Right atrium auricular region (tissue), 2 donors: ENCODE measurements at regions not wholly inside any gene's neighbourhood (a gene's known extent, or its start where the extent isn't known, plus 50 kb on each side); places are given as distances from the start of the nearest gene placed in this dataset.

Experiments used
- DNase-seq: peaks from one replicate; pipeline ENCODE4 v3.0.0-alpha.2; 2019; ENCODE audit warnings: low spot score
- H3K27ac ChIP-seq, 2 donors: fragments of 200-600 bp; sonication (generic); 1 replicate in 1 of 2; 2 replicates in 1 of 2; pipeline ENCODE4 v1.5.1; 2016 to 2019
- H3K27me3 ChIP-seq, 2 donors: fragments of 200-600 bp; sonication (generic); one replicate each; pipeline versions ENCODE4 v1.5.1 to v1.6.0; 2017 to 2019
- H3K36me3 ChIP-seq: fragments of 200-600 bp; sonication (generic); one replicate; pipeline ENCODE4 v1.5.1; 2016
- H3K4me1 ChIP-seq, 2 donors: fragments of 200-600 bp; sonication (generic); one replicate each; pipeline versions ENCODE4 v1.5.1 to v1.6.0; 2017 to 2019
- H3K4me3 ChIP-seq, 2 donors: fragments of 200-600 bp; sonication (generic); 1 replicate in 1 of 2; 2 replicates in 1 of 2; pipeline ENCODE4 v1.5.1; 2017 to 2019; ENCODE audit warnings: mild to moderate bottlenecking in 1 of 2, moderate library complexity in 1 of 2
- H3K9me3 ChIP-seq, 2 donors: fragments of 200-600 bp; sonication (generic); one replicate each; pipeline ENCODE4 v1.5.1; 2019
- CTCF ChIP-seq, 2 donors: fragments of 200-600 bp; sonication (generic); IDR thresholded peaks; one replicate each; pipeline ENCODE4 v1.5.1; 2019; ENCODE audit warnings: antibody characterized with exemption in 2 of 2

GRCh38 chr9:89902450-89903140 is 297.8 kb downstream of the GADD45G start:
- DNase-seq, result no peak

GRCh38 chr9:89903141-89903475 is 298.3 kb downstream of the GADD45G start:
- DNase-seq, result no peak
- Histone ChIP-seq H3K9me3 (no peaks in the 10 kb centered on the region), H3K27ac (no peak overlapping the region), H3K4me1 (no peaks in the 10 kb centered on the region), H3K27me3 (no peaks in the 10 kb centered on the region), H3K4me3 (no peak overlapping the region), H3K36me3 (no peaks in the 10 kb centered on the region)
- no peak for TF ChIP-seq CTCF (IDR thresholded peaks at IDR 0.05)

More at GRCh38 chr9:89902450-89903140, 297.8 kb downstream of the GADD45G start:
- TF ChIP-seq CTCF (IDR thresholded peaks at IDR 0.05), result no peak
- Histone ChIP-seq H3K36me3 (no peaks in the 10 kb centered on the region), H3K27ac (no peak overlapping the region), H3K4me1 (no peaks in the 10 kb centered on the region), H3K27me3 (no peaks in the 10 kb centered on the region), H3K4me3 (no peak overlapping the region), H3K9me3 (no peaks in the 10 kb centered on the region)

- peak; percentile 28 for DNase-seq
- no peaks in the 10 kb centered on the region for H3K27me3 ChIP-seq
- no peak for TF ChIP-seq CTCF (IDR thresholded peaks at IDR 0.05)
- no peaks in the 10 kb centered on the region for H3K36me3 ChIP-seq
- H3K9me3 ChIP-seq, result no peaks in the 10 kb centered on the region
- H3K4me1 ChIP-seq, result no peaks in the 10 kb centered on the region
- no peak overlapping the region for H3K27ac ChIP-seq
- no peak overlapping the region for H3K4me3 ChIP-seq
Observed at GRCh38 chr9:89905606-89906338, 301.0 kb downstream of the GADD45G start.

GRCh38 chr9:89911721-89912604 is 307.2 kb downstream of the GADD45G start:
- Histone ChIP-seq H3K4me1 (no peaks in the 10 kb centered on the region), H3K4me3 (no peak overlapping the region)

GRCh38 chr9:89912605-89912953 is 307.8 kb downstream of the GADD45G start:
- no peaks in the 10 kb centered on the region for H3K36me3 ChIP-seq
- no peak for TF ChIP-seq CTCF (IDR thresholded peaks at IDR 0.05)

More at GRCh38 chr9:89911721-89912604, 307.2 kb downstream of the GADD45G start:
- H3K27me3 ChIP-seq, result no peaks in the 10 kb centered on the region
- no peak overlapping the region for H3K27ac ChIP-seq
- no peaks in the 10 kb centered on the region for H3K36me3 ChIP-seq
- DNase-seq, result peak; percentile 34
- H3K9me3 ChIP-seq, result no peaks in the 10 kb centered on the region
- TF ChIP-seq CTCF (IDR thresholded peaks at IDR 0.05), result no peak

More at GRCh38 chr9:89912605-89912953, 307.8 kb downstream of the GADD45G start:
- Histone ChIP-seq H3K27ac (no peak overlapping the region), H3K27me3 (no peaks in the 10 kb centered on the region), H3K9me3 (no peaks in the 10 kb centered on the region), H3K4me1 (no peaks in the 10 kb centered on the region), H3K4me3 (no peak overlapping the region)
- peak; percentile 21 for DNase-seq
